ENCODE measurements at regions not wholly inside any gene's neighbourhood (a gene's known extent, or its start where the extent isn't known, plus 50 kb on each side); places are given as distances from the start of the nearest gene placed in this dataset.
"Not testable (repeated sequence)": the region's sequence is repeated elsewhere in the genome, so short reads cannot be mapped to it uniquely, and the experiment has no call there.

GRCh38 chr12:105898271-105898670 is 240.5 kb downstream of the NUAK1 start:
- FAIRE-seq = not testable (repeated sequence)

GRCh38 chr12:105899589-105899988 is 239.2 kb downstream of the NUAK1 start:
- FAIRE-seq = no peak

- no peak for FAIRE-seq
These were observed 232.2 kb downstream of the NUAK1 start for GRCh38 chr12:105906561-105906960.

GRCh38 chr12:105907982-105908381 is 230.8 kb downstream of the NUAK1 start:
- no peak for FAIRE-seq

GRCh38 chr12:105910030-105910429 is 228.7 kb downstream of the NUAK1 start:
- FAIRE-seq = no peak

- no peak for FAIRE-seq
These were observed 226.8 kb downstream of the NUAK1 start for GRCh38 chr12:105911966-105912365.

GRCh38 chr12:105912882-105913678 is 225.7 kb downstream of the NUAK1 start:
- no peak for FAIRE-seq

GRCh38 chr12:105915997-105916759 is 222.6 kb downstream of the NUAK1 start:
- FAIRE-seq = no peak

- no peak for FAIRE-seq
These were observed 222.1 kb downstream of the NUAK1 start for GRCh38 chr12:105916760-105917039.

GRCh38 chr12:105920161-105920684 is 218.5 kb downstream of the NUAK1 start:
- FAIRE-seq = no peak

GRCh38 chr12:105921055-105921454 is 217.7 kb downstream of the NUAK1 start:
- FAIRE-seq = no peak

GRCh38 chr12:105921872-105922669 is 216.7 kb downstream of the NUAK1 start:
- FAIRE-seq = no peak

- FAIRE-seq = no peak
These were observed 216.1 kb downstream of the NUAK1 start for GRCh38 chr12:105922670-105923102.

- no peak for FAIRE-seq
These were observed 214.1 kb downstream of the NUAK1 start for GRCh38 chr12:105924526-105925208.

GRCh38 chr12:105927564-105927963 is 211.2 kb downstream of the NUAK1 start:
- no peak for FAIRE-seq

- FAIRE-seq = no peak
These were observed 210.3 kb downstream of the NUAK1 start for GRCh38 chr12:105928436-105928835.

GRCh38 chr12:105929192-105929591 is 209.6 kb downstream of the NUAK1 start:
- FAIRE-seq = no peak

GRCh38 chr12:105930557-105931503 is 207.9 kb downstream of the NUAK1 start:
- no peak for FAIRE-seq

GRCh38 chr12:105931762-105932570 is 206.8 kb downstream of the NUAK1 start:
- no peak for FAIRE-seq
